Heart left ventricle (tissue), 16 donors: ENCODE measurements at regions not wholly inside any gene's neighbourhood (a gene's known extent, or its start where the extent isn't known, plus 50 kb on each side); places are given as distances from the start of the nearest gene placed in this dataset.
A peak's percentile ranks its signal among the peaks of the same experiment; 100 is the strongest.

ENCODE experiments used
- ATAC-seq, 4 donors: fragments of 200-7000 bp; cut with Tn5 transposase; one replicate each; pipeline ENCODE4 v1.9.1; 2020 to 2022; ENCODE audit warnings: moderate library complexity in 4 of 4, mild to moderate bottlenecking in 3 of 4, moderate number of reproducible peaks in 1 of 4
- DNase-seq, 5 donors: peaks; one replicate each; pipeline ENCODE4 v3.0.0-alpha.2; 2020
- H3K27ac ChIP-seq, 12 donors: fragments of 200-600 bp; sonication (generic) in 4 of 12; one replicate each; pipeline versions ENCODE4 v1.5.0 to v1.8.0; 2016 to 2022; ENCODE audit warnings: mild to moderate bottlenecking in 2 of 12
- H3K27me3 ChIP-seq, 9 donors: fragments of 200-600 bp; sonication (generic) in 2 of 9; one replicate each; pipeline versions ENCODE4 v1.5.1 to v1.8.0; 2016 to 2022; ENCODE audit warnings: mild to moderate bottlenecking in 3 of 9
- H3K36me3 ChIP-seq, 9 donors: fragments of 200-600 bp; sonication (generic) in 2 of 9; one replicate each; pipeline versions ENCODE4 v1.5.0 to v1.8.0; 2018 to 2022; ENCODE audit warnings: mild to moderate bottlenecking in 2 of 9
- H3K4me1 ChIP-seq, 12 donors: fragments of 200-600 bp; sonication (generic) in 4 of 12; one replicate each; pipeline versions ENCODE4 v1.5.0 to v1.8.0; 2016 to 2022; ENCODE audit warnings: mild to moderate bottlenecking in 3 of 12
- H3K4me3 ChIP-seq, 12 donors: fragments of 200-600 bp; sonication (generic) in 4 of 12; one replicate each; pipeline versions ENCODE4 v1.5.0 to v1.8.0; 2017 to 2022; ENCODE audit warnings: mild to moderate bottlenecking in 9 of 12, moderate library complexity in 4 of 12
- H3K9me3 ChIP-seq, 12 donors: fragments of 200-600 bp; sonication (generic) in 4 of 12; one replicate each; pipeline versions ENCODE4 v1.5.0 to v1.8.0; 2016 to 2022; ENCODE audit warnings: mild to moderate bottlenecking in 1 of 12
- POLR2A ChIP-seq, 2 donors: fragments of 450-650 bp; IDR thresholded peaks; one replicate each; pipeline ENCODE4 v1.6.1; 2017; ENCODE audit warnings: antibody characterized with exemption in 2 of 2, mild to moderate bottlenecking in 2 of 2, moderate library complexity in 2 of 2
- WGBS, 4 donors: extraction: QIAGEN DNeasy Blood & Tissue Kit in 2 of 4; methylation state at CpG; one replicate each; pipeline versions ENCODE4 v1.1.5 to v1.1.7; 2013 to 2018; 5-methylcytosine and 5-hydroxymethylcytosine counted together
- intact Hi-C, 10 donors: fragments of 100-400 bp; cut with DNase I; formaldehyde crosslinking; loops; one replicate each; pipeline versions ENCODE4 v1.11.1 to v1.14.2; 2022
- TF ChIP-seq, protein P1 (sequence below), 12 donors: fragments of 200-600 bp; sonication (generic) in 4 of 12; IDR thresholded peaks; one replicate each; pipeline versions ENCODE4 v1.5.0 to v1.8.0; 2018 to 2022; ENCODE audit warnings: antibody characterized with exemption in 12 of 12, mild to moderate bottlenecking in 5 of 12
- donor health status: ischemic (EF 13 %, LVEDD 7.1; RV severe dilation, severe dysfunction).
- donor health status: healthy with polysubstance abuse.
- donor health status: DM: no; HTN: yes; CAD: no.
- donor health status: DM: no; HTN: no; CAD: no.
- donor health status: ischemic (EF 25% LVEDD 6.9; RV normal size, moderate dysfunction).
- donor health status: ischemic (EF 25% LVEDD 5.7; RV mildly dilated, moderate dysfunction).
- donor health status: healthy.
- donor health status: DM: yes; HTN: yes; CAD: no.
- donor health status: ischemic (EF 35%, LVEDD 5.7; RV mildly dilated, moderate dysfunction).
- donor health status: nonischemic (EF 11% LVEDD 7.7; RV severe dilation, severe dysfunction).
- donor health status: DM: yes; HTN: yes; CAD: no.
- donor health status: PGD.
- donor health status: ischemic (EF 29% LVEDD 5.4; RV normal size, mild dysfunction).
- donor health status: nonischemic (EF 23%, LVEDD 6.1; RV moderate dilation, normal function).

DNA sequence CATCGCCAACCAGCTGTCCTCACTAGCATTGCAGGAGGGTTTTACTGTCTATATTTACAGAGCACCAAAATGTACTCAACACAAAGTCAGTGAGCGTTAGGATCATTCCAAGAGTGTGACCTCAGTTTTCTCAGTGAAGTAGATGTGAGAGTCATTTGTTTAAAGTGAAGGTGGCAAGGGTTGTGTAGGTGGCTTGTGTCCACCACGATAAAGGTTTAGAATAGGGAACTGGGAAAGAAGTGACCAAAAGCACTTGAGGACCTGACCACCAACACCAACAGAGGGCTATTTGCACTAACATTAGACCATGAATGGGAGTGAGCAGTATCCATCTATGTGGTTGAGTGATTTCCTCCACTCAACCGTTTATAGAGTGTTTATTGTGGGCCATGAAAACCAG is 152.5 kb upstream of the POU2AF2 start:
- Histone ChIP-seq H3K27me3 (peaks cover 0 to 12% (median 0%) of the 10 kb centered on the region in 9 donors), H3K4me1 (no peaks in the 10 kb centered on the region), H3K27ac (no peak overlapping the region), H3K4me3 (no peak overlapping the region), H3K36me3 (no peaks in the 10 kb centered on the region), H3K9me3 (no peaks in the 10 kb centered on the region)
- 82 to 90% (median 84%) methylated on average over 4 of the region's 4 CpGs for WGBS, 4 donors
- intact Hi-C loops: no loop called here
- no peak for ATAC-seq
- TF ChIP-seq, protein P1, sequence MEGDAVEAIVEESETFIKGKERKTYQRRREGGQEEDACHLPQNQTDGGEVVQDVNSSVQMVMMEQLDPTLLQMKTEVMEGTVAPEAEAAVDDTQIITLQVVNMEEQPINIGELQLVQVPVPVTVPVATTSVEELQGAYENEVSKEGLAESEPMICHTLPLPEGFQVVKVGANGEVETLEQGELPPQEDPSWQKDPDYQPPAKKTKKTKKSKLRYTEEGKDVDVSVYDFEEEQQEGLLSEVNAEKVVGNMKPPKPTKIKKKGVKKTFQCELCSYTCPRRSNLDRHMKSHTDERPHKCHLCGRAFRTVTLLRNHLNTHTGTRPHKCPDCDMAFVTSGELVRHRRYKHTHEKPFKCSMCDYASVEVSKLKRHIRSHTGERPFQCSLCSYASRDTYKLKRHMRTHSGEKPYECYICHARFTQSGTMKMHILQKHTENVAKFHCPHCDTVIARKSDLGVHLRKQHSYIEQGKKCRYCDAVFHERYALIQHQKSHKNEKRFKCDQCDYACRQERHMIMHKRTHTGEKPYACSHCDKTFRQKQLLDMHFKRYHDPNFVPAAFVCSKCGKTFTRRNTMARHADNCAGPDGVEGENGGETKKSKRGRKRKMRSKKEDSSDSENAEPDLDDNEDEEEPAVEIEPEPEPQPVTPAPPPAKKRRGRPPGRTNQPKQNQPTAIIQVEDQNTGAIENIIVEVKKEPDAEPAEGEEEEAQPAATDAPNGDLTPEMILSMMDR (IDR thresholded peaks at IDR 0.05): no peak
- no peak for TF ChIP-seq POLR2A (IDR thresholded peaks at IDR 0.05)
- DNase-seq: no peak

DNA sequence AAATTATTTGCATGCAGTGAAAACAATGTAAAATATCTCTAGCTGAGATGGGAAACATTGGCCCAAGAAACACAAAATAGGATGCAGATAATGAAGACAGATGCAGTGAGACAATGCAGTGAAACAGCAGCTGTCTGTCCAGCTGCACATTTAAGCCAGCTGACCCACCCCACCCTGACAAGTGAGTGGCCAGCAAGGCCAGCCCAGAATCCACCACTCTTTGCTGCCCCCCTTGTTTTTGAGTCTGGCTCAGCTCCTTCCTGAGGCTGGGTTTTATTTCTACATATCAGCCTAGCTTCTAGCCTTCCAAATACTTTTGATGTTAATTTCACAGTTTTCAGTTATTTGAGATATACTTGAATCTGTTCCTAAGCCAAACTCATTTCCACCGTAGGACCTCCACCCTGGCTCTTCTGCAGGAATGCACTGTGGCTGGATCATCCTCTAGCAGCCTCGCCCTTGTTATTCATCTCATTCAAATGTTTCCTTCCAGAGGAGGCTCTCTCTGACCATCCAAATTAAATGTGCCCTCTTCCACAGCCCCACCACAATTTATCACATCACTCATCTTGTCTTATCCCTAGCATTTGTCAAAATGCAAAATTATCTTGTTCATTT is 154.1 kb upstream of the POU2AF2 start:
- DNase-seq (peak in 1 of 5 donors; percentile 25), ATAC-seq (peak in 1 of 4 donors; percentile 11)
- intact Hi-C loops: no loop called here
- peaks cover 0 to 4% (median 0%) of the 10 kb centered on the region in 9 donors for H3K27me3 ChIP-seq
- peaks cover 0 to 5% (median 0%) of the 10 kb centered on the region in 12 donors for H3K9me3 ChIP-seq
- H3K36me3 ChIP-seq: no peaks in the 10 kb centered on the region
- WGBS, 4 donors: 50 to 62% (median 59%) methylated on average over 2 of the region's 2 CpGs
- no peaks in the 10 kb centered on the region for H3K4me1 ChIP-seq
- no peak overlapping the region for H3K4me3 ChIP-seq
- no peak overlapping the region for H3K27ac ChIP-seq
- TF ChIP-seq, protein P1 (IDR thresholded peaks at IDR 0.05): no peak
- no peak for TF ChIP-seq POLR2A (IDR thresholded peaks at IDR 0.05)

DNA sequence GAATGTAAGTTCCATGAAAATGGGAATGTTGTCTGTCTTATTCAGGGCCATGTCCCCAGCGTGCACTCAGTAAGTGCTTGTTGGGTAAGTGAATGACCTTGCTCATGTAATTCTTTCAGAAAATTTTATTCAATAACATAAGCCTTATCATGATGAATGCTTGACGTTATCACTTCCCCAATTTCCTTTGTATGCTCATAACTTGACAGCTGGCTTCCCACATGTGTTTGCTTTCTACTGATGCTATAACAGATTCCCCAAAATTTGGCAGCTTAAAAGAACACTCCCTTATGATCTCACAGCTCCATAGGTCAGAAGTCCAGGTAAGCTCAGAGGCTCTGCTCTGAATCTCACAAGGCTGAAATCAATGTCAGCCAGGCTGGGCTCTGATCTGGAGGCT is 155.8 kb upstream of the POU2AF2 start:
- no peaks in the 10 kb centered on the region for H3K27me3 ChIP-seq
- no peak overlapping the region for H3K4me3 ChIP-seq
- intact Hi-C loops: no loop called here
- no peak overlapping the region for H3K27ac ChIP-seq
- TF ChIP-seq, protein P1 (IDR thresholded peaks at IDR 0.05): no peak
- no peak for TF ChIP-seq POLR2A (IDR thresholded peaks at IDR 0.05)
- peaks cover 0 to 5% (median 0%) of the 10 kb centered on the region in 12 donors for H3K9me3 ChIP-seq
- 51 to 66% (median 55%) methylated on average over 2 of the region's 2 CpGs for WGBS, 4 donors
- H3K4me1 ChIP-seq: no peaks in the 10 kb centered on the region
- H3K36me3 ChIP-seq: no peaks in the 10 kb centered on the region
- DNase-seq: no peak
- no peak for ATAC-seq

DNA sequence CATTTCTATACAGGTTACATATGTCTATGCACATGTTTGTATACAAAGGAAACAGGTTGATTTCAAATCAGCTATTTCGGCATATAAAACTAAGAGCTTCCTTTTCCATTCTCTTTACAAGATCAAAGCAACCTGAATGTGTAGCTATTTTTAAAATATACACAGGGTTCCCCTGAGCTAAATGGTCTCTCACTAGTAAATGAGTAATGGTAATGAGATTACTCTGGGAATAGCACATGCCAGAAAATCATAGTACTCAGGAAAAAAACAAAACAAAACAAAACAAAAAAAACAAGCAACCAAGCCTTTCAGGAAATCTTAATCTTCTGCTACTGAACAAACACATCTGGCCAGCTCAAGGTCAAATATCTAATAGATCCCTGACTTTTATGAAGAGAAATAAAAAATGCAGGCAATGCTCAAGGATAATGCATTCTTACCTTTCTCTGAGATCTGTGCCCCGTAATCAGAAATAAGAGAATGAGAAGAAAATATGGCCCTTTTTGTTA is 156.6 kb upstream of the POU2AF2 start:
- no peak overlapping the region for H3K4me3 ChIP-seq
- no peak for TF ChIP-seq POLR2A (IDR thresholded peaks at IDR 0.05)
- TF ChIP-seq, protein P1 (IDR thresholded peaks at IDR 0.05): no peak
- H3K27me3 ChIP-seq: no peaks in the 10 kb centered on the region
- no peaks in the 10 kb centered on the region for H3K36me3 ChIP-seq
- intact Hi-C loops: no loop called here
- no peak for DNase-seq
- no peak for ATAC-seq
- H3K27ac ChIP-seq: no peak overlapping the region
- H3K9me3 ChIP-seq: peaks cover 0 to 5% (median 0%) of the 10 kb centered on the region in 12 donors
- WGBS, 4 donors: 64 to 78% (median 70%) methylated on average over 2 of the region's 2 CpGs
- no peaks in the 10 kb centered on the region for H3K4me1 ChIP-seq
